Choroid plexus epithelial cell (primary cell): ENCODE measurements at regions not wholly inside any gene's neighbourhood (a gene's known extent, or its start where the extent isn't known, plus 50 kb on each side); places are given as distances from the start of the nearest gene placed in this dataset.

Experiments
- DNase-seq: peaks from one replicate; pipeline ENCODE4 v3.0.0-alpha.2; 2010; ENCODE audit warnings: low read depth
- H3K4me3 ChIP-seq: 2 replicates; pipeline ENCODE4 v1.5.1; 2011; ENCODE audit warnings: low read depth, mild to moderate bottlenecking, control low read depth, low read length, moderate library complexity
- TF ChIP-seq, protein P1 (sequence below): conservative IDR thresholded peaks from 2 replicates; pipeline ENCODE4 v1.5.1; 2011; ENCODE audit warnings: low read depth, mild to moderate bottlenecking, control low read depth, inconsistent platforms, low read length, moderate library complexity

- TF ChIP-seq, protein P1, sequence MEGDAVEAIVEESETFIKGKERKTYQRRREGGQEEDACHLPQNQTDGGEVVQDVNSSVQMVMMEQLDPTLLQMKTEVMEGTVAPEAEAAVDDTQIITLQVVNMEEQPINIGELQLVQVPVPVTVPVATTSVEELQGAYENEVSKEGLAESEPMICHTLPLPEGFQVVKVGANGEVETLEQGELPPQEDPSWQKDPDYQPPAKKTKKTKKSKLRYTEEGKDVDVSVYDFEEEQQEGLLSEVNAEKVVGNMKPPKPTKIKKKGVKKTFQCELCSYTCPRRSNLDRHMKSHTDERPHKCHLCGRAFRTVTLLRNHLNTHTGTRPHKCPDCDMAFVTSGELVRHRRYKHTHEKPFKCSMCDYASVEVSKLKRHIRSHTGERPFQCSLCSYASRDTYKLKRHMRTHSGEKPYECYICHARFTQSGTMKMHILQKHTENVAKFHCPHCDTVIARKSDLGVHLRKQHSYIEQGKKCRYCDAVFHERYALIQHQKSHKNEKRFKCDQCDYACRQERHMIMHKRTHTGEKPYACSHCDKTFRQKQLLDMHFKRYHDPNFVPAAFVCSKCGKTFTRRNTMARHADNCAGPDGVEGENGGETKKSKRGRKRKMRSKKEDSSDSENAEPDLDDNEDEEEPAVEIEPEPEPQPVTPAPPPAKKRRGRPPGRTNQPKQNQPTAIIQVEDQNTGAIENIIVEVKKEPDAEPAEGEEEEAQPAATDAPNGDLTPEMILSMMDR: no peak
- no peak for DNase-seq
- no peak overlapping the region for H3K4me3 ChIP-seq
Measured at GRCh38 chr1:60753036-60753900, 329.1 kb upstream of the NFIA start.

- DNase-seq: no peak
- TF ChIP-seq, protein P1: no peak
- no peak overlapping the region for H3K4me3 ChIP-seq
Measured at GRCh38 chr1:60751306-60751705, 331.1 kb upstream of the NFIA start.

- DNase-seq: no peak
- TF ChIP-seq, protein P1: no peak
- no peak overlapping the region for H3K4me3 ChIP-seq
Measured at GRCh38 chr1:60747353-60747752, 335.0 kb upstream of the NFIA start.

DNA sequence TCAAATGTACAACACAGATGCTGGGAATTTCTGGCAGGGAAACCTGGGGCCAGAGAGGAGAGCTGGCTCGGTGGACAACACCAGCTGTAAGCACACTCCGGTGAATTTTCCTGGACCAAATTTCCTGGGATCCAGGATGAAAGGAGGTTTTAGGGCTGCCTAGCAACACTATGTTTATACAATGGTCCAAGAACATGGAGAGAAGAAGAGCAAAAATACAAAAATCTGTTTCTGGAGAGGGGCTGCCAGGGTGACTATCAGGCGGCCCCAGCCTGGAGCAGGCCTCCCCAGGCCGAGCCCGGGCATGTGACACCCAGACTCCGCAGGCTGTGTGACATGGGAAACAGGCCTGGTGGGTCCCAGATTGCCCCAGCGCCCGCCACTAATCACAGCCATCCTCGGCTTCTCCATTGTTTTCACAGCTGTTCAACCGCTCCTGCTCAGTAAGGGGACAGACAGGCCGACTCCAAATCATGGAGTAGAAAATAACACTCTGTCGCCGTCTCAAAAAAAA lies 336.0 kb upstream of the NFIA start:
- DNase-seq: no peak
- TF ChIP-seq, protein P1: no peak
- no peak overlapping the region for H3K4me3 ChIP-seq

DNA sequence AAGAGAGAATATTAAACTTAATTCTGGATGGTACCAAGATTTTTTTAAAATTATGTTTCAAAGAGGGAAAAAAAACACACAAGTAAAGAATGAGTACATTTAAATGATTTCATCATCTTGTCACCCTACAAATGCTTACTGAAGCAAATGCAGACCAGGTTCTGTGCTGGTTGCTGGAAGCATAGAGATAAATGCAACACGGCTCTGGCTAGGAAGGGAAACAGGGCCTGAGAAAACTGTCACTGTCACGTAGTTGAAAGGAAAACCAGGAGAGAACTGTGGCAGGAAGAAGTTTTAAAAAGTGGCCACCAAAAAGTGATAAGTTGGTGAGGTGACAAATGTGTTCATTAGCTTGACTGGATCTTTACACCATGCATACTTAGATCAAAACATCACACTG lies 336.9 kb upstream of the NFIA start:
- TF ChIP-seq, protein P1: no peak
- no peak overlapping the region for H3K4me3 ChIP-seq
- no peak for DNase-seq

GRCh38 chr1:60742339-60742738 lies 340.0 kb upstream of the NFIA start:
- TF ChIP-seq, protein P1: no peak
- no peak for DNase-seq
- H3K4me3 ChIP-seq: no peak overlapping the region

DNA sequence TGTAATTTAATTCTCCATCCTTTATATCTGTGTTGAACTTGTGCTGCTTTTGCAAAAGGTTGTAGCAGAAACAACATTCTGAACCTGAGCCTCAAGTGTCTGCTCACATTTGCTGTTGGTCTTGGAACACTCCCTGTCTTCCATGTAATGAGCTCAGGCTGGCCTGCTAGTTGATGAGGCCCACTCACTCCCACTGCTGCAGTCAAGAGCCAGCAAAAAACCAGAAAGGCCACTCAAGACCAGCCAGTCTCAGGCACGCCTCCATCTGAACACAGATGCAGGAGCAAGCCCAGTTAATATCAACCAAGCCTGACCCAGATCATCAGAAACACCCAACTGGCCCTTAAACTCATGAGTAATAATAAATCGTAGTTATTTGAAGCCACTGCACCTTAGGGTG lies 342.2 kb upstream of the NFIA start:
- TF ChIP-seq, protein P1: no peak
- no peak overlapping the region for H3K4me3 ChIP-seq
- DNase-seq: no peak
